HT1080 (cell line): ENCODE measurements at regions not wholly inside any gene's neighbourhood (a gene's known extent, or its start where the extent isn't known, plus 50 kb on each side); places are given as distances from the start of the nearest gene placed in this dataset.

ENCODE experiments used
- DNase-seq: peaks from one replicate; pipeline ENCODE4 v3.0.0-alpha.2; 2015; ENCODE audit warnings: low read depth

DNA sequence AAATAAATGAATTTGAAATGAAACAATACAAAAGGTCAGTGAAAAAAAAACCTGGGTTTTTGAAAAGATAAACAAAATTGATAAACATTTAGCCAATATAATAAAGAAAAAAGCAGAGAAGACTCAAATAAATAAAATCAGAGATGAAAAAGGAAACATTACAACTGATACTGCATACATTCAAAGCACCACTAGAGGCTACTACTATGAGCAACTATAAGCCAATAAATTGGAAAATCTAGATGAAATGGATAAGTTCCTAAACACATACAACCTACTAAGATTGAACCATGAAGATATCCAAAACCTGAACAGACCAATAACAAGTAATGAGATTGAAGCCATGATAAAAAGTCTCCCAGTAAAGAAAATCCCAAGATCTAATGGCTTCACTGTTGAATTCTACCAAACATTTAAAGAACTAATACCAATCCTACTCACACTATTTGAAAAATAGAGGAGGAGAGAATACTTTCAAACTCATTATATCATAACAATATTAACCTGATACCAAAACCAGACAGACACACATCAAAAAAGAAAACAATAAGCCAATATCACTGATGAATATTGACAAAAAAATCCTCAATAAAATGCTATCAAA, 80.8 kb upstream of the CERS6 start:
- no peak for DNase-seq

- no peak for DNase-seq
These were observed 77.0 kb upstream of the CERS6 start for GRCh38 chr2:168378960-168379669.

GRCh38 chr2:168380500-168380899, 75.6 kb upstream of the CERS6 start:
- no peak for DNase-seq

GRCh38 chr2:168392024-168392423, 64.0 kb upstream of the CERS6 start:
- no peak for DNase-seq

DNA sequence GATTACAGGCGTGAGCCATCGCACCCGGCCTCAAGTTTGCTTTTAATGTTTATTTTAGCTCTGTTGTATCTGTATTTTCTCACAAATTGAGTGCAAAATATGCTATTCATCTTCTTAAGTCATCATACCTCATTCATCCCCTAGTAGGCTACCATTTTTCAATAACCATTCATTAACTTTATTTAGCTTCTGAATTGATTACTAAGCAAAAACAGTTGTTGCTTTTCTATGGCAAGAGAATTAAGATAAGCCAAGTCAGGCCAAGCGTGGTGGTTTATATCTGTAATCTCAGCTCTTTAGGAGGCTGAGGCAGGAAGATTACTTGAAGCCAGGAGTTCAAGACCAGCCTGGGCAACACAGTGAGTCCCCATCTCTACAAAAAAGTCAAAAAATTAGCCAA, 63.3 kb upstream of the CERS6 start:
- DNase-seq: no peak

GRCh38 chr2:168394262-168394661, 61.8 kb upstream of the CERS6 start:
- no peak for DNase-seq

GRCh38 chr2:168396131-168396530, 59.9 kb upstream of the CERS6 start:
- no peak for DNase-seq

DNA sequence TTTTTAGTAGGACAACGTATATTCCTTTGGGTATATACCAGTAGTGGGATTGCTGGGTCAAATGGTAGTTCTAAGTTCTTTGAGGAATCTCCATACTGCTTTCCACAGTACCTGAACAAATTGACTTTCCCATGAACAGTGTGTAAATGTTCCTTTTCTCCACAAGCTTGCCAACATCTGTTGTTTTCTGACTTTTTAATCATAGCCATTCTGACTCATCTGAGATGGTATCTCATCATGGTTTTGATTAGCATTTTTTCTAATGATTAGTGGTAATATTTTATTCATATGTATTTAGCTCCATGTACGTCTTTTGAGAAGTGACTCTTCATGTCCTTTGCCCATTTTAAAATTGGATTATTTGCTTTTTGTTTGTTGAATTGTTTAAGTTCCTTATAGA, 58.4 kb upstream of the CERS6 start:
- DNase-seq: no peak

DNA sequence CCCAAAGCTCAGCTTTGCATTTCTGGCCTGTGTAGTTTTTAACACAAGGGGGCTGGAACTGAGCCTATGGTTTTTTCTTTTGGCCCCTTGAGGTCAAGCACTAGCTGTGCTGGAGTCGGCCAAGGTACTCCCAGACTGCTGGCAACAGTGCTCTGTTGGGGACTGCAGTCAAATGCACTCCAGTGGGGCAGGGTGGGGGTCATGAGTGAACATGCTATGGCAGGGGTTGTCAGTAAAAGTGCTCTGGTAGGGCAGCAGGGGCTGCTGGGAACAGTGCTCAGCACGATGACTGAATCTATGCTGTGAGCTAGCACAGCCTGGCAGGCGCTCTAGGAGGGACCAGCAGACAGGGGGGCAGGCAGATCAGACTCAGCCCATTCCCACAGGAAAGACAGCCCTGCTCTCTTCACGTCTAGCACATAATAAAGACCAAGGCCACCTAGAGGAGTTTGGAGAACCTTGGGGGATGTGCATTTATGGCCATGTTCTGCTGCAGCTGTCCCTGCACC, 55.0 kb upstream of the CERS6 start:
- DNase-seq: no peak

- DNase-seq: no peak
These were observed 54.3 kb upstream of the CERS6 start for GRCh38 chr2:168401771-168402170.

DNA sequence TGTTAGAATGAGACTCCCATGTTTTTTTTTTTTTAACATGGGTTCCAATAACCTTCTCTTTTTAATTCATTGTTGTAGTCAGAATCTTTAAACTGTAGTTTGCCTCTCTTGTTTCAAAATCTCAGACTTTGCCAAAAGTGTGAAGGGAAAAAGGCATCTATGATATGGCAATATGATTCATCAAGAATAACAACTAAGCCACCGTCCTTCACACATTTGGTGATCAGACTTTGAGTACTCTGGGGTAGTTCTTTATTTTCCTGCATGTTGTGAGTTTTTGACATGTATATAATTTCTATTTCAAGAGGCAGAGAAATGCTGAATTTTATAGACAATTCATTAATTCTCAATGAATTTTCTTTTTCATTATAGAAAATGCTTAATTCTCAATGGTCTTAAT, 53.5 kb upstream of the CERS6 start:
- DNase-seq: no peak

DNA sequence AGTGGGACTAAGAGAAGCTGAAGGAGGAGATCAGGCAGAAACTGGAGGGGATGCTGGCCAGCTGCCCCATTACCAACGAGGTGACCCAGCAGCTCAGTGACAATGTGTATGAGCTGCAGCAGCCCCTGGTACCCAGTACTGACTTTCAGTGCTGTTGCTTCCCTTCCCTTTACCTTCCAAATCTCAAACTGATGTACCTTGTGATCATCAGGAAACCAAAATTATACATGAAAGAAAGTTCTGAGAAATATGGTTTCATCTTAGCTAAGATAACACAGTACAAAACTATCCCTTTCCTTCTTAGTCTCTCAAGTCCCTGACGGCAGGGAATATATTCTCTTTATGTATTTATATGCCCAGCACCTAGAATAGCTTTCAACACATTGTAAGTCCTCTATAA, 52.3 kb upstream of the CERS6 start:
- DNase-seq: no peak

DNA sequence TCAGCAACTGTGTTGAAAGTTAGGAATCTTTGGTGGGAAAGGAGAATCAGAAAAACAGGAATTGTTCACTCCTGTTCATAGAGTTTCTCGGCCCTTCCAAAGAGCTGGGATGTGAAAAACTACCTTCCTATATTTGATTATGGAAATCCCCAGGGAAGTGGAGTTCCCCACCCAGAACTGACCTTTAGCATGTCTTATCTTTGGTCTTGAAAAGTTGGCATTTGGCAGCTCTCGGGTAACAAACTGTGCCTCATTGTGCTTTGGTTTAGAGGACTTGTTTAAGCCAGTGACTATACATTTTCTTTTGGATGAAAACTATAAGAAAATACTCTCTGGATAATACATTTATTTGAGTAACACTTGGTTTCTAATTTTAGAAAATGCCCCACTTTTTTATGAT, 51.3 kb upstream of the CERS6 start:
- no peak for DNase-seq
